ENCODE measurements at regions not wholly inside any gene's neighbourhood (a gene's known extent, or its start where the extent isn't known, plus 50 kb on each side); places are given as distances from the start of the nearest gene placed in this dataset.

DNA sequence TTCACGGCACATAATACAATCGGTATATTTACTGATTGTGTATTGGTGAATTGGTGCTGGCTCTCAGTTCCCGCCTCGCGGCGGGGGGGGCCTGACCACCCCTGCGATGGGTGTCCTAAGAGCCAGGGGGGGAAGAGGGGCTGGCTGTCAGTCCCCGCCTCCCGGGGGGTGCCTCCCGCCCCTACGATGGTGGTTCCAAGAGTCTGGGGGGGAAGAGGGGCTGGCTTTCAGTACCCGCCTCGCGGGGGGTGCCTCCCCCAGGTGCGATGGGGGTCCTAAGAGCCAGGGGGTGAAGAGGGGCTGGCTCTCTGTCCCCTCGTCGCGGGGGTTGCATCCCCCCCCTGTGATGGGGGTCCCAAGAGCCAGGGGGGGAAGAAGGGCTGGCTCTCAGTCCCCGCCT is 2321.8 kb upstream of the PCDH20 start:
- TF ChIP-seq, protein P1, sequence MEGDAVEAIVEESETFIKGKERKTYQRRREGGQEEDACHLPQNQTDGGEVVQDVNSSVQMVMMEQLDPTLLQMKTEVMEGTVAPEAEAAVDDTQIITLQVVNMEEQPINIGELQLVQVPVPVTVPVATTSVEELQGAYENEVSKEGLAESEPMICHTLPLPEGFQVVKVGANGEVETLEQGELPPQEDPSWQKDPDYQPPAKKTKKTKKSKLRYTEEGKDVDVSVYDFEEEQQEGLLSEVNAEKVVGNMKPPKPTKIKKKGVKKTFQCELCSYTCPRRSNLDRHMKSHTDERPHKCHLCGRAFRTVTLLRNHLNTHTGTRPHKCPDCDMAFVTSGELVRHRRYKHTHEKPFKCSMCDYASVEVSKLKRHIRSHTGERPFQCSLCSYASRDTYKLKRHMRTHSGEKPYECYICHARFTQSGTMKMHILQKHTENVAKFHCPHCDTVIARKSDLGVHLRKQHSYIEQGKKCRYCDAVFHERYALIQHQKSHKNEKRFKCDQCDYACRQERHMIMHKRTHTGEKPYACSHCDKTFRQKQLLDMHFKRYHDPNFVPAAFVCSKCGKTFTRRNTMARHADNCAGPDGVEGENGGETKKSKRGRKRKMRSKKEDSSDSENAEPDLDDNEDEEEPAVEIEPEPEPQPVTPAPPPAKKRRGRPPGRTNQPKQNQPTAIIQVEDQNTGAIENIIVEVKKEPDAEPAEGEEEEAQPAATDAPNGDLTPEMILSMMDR (IDR thresholded peaks at IDR 0.05) = no peak
- no peak for TF ChIP-seq POLR2A (IDR thresholded peaks at IDR 0.05)
